ENCODE measurements at regions not wholly inside any gene's neighbourhood (a gene's known extent, or its start where the extent isn't known, plus 50 kb on each side); places are given as distances from the start of the nearest gene placed in this dataset.

GRCh38 chr4:25984266-25984665, 70.2 kb downstream of the SMIM20 start:
- H3K4me2 ChIP-seq (replicated peaks; ENCODE audit: extremely low read depth, low read length, poor library complexity, severe bottlenecking) = no peak overlapping the region
- H3K4me3 Mint-ChIP-seq = no peak overlapping the region
- no peak overlapping the region for H3K27ac ChIP-seq (ENCODE audit: low read depth in 1 of 2, low read length in 2 of 2)
- intact Hi-C loops (cut with micrococcal nuclease) = no loop called here
- 76% methylated on average over 2 of the region's 6 CpGs for WGBS (ENCODE audit: insufficient coverage)
- no peaks in the 10 kb centered on the region for H3K36me3 ChIP-seq (replicated peaks in 1 of 2; ENCODE audit: control insufficient read depth in 1 of 2, insufficient read depth in 2 of 2, low read length in 2 of 2)
- H3K27ac Mint-ChIP-seq = no peak overlapping the region
- no peaks in the 10 kb centered on the region for H3K36me3 Mint-ChIP-seq
- no peaks in the 10 kb centered on the region for H3K27me3 ChIP-seq (ENCODE audit: control insufficient read depth in 2 of 2, insufficient read depth in 2 of 2, low read length in 2 of 2)
- no peaks in the 10 kb centered on the region for H4K20me1 ChIP-seq (ENCODE audit: insufficient read depth, low read length)
- no peaks in the 10 kb centered on the region for H3K9me3 Mint-ChIP-seq
- no peaks in the 10 kb centered on the region for H3K79me2 ChIP-seq (ENCODE audit: insufficient read depth, low read length)
- H3K27me3 Mint-ChIP-seq (ENCODE audit: low read depth in 3 of 3) = peaks cover 2 to 5% (median 5%) of the 10 kb centered on the region in 3 donors
- no peak for DNase-seq
- no peak overlapping the region for H3K9ac ChIP-seq (ENCODE audit: insufficient read depth, low read length, poor library complexity, severe bottlenecking)
- H3K4me1 Mint-ChIP-seq = peaks cover 13% of the 10 kb centered on the region
- H3K9me3 ChIP-seq (replicated peaks in 1 of 2; ENCODE audit: control insufficient read depth in 1 of 2, insufficient read depth in 1 of 2, low read length in 2 of 2) = no peaks in the 10 kb centered on the region
- no peak for TF ChIP-seq CTCF (IDR thresholded peaks at IDR 0.05)
- no peak overlapping the region for H2AFZ ChIP-seq (ENCODE audit: insufficient read depth, low read depth, low read length, poor library complexity, severe bottlenecking)
- H3K4me1 ChIP-seq (ENCODE audit: control insufficient read depth in 1 of 2, insufficient read depth in 2 of 2, low read length in 2 of 2) = peaks cover 0 to 3% of the 10 kb centered on the region in 2 donors
- H3K4me3 ChIP-seq (replicated peaks in 1 of 3; ENCODE audit: low read depth in 2 of 3, low read length in 3 of 3) = no peak overlapping the region

DNA sequence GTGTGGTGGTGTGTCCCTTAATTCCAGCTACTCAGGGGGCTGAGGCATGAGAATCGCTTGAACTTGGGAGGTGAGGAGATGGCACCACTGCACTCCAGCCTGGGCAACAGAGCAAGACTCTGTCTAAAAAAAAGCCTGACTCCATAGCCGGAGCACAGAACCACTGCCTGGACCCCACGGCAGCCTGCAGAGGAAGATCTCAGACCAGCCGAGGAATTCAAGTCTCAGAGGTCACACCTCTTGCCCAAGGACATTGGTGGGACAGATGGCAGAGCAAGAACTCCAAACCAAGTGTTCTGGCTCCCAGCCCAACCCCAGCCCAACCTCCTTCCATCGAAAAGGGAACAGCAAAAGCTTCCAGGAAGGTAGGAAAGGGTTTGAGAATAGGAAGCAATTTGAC, 70.8 kb downstream of the SMIM20 start:
- peaks cover 0 to 5% (median 5%) of the 10 kb centered on the region in 3 donors for H3K27me3 Mint-ChIP-seq (ENCODE audit: low read depth in 3 of 3)
- 100% methylated on average over 4 of the region's 5 CpGs for WGBS (ENCODE audit: insufficient coverage)
- H3K4me3 Mint-ChIP-seq = no peak overlapping the region
- no peak overlapping the region for H3K27ac Mint-ChIP-seq
- intact Hi-C loops (cut with micrococcal nuclease) = loop anchor here in 1 of 2 donors (5.0 kb wide), 1 partner anchor 428 kb away; no protein-coding TSS in a partner anchor
- peaks cover 0 to 3% of the 10 kb centered on the region in 2 donors for H3K4me1 ChIP-seq (ENCODE audit: control insufficient read depth in 1 of 2, insufficient read depth in 2 of 2, low read length in 2 of 2)
- no peaks in the 10 kb centered on the region for H4K20me1 ChIP-seq (ENCODE audit: insufficient read depth, low read length)
- no peak overlapping the region for H3K4me2 ChIP-seq (replicated peaks; ENCODE audit: extremely low read depth, low read length, poor library complexity, severe bottlenecking)
- no peak overlapping the region for H3K27ac ChIP-seq (ENCODE audit: low read depth in 1 of 2, low read length in 2 of 2)
- no peaks in the 10 kb centered on the region for H3K79me2 ChIP-seq (ENCODE audit: insufficient read depth, low read length)
- no peaks in the 10 kb centered on the region for H3K36me3 ChIP-seq (replicated peaks in 1 of 2; ENCODE audit: control insufficient read depth in 1 of 2, insufficient read depth in 2 of 2, low read length in 2 of 2)
- no peak for TF ChIP-seq CTCF (IDR thresholded peaks at IDR 0.05)
- H3K9me3 Mint-ChIP-seq = no peaks in the 10 kb centered on the region
- H2AFZ ChIP-seq (ENCODE audit: insufficient read depth, low read depth, low read length, poor library complexity, severe bottlenecking) = no peak overlapping the region
- H3K9ac ChIP-seq (ENCODE audit: insufficient read depth, low read length, poor library complexity, severe bottlenecking) = no peak overlapping the region
- DNase-seq = no peak
- H3K4me3 ChIP-seq (replicated peaks in 1 of 3; ENCODE audit: low read depth in 2 of 3, low read length in 3 of 3) = no peak overlapping the region
- no peaks in the 10 kb centered on the region for H3K36me3 Mint-ChIP-seq
- H3K4me1 Mint-ChIP-seq = peaks cover 13% of the 10 kb centered on the region
- H3K27me3 ChIP-seq (ENCODE audit: control insufficient read depth in 2 of 2, insufficient read depth in 2 of 2, low read length in 2 of 2) = no peaks in the 10 kb centered on the region
- no peaks in the 10 kb centered on the region for H3K9me3 ChIP-seq (replicated peaks in 1 of 2; ENCODE audit: control insufficient read depth in 1 of 2, insufficient read depth in 1 of 2, low read length in 2 of 2)

Measured in CD14-positive monocyte (primary cell).